ENCODE measurements at regions not wholly inside any gene's neighbourhood (a gene's known extent, or its start where the extent isn't known, plus 50 kb on each side); places are given as distances from the start of the nearest gene placed in this dataset.

DNA sequence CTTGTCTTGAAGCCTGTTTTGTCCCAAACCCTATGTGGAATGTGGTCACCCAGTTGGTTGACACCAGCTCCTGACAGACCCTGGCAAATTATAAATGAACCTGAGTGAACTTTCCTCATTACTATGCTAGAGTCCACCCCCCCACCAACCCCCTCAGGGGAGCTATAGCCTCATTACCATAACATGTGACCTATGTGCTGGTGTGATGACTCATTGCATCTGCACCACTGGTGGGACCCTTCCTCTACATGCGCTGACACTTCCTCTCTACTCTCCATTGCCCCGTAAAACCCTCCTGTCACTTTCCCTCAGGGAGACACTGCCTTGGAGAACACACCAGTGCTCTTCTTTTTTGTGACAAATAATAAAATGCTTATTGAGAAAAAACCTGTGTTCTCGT lies 105.0 kb upstream of the SESN3 start:
- FAIRE-seq: peak; percentile 39
- Histone ChIP-seq H3K14ac (ENCODE audit: insufficient read length) (no peak overlapping the region), H3K4me1 (replicated peaks in 1 of 4; ENCODE audit: control insufficient read depth in 3 of 4, insufficient read depth in 4 of 4, low read length in 3 of 4) (peaks cover 5 to 32% (median 29%) of the 10 kb centered on the region in 4 experiments; a peak in 6 of 7 replicates), H2BK12ac (ENCODE audit: low read depth, low read length) (no peak overlapping the region), H3K79me1 (ENCODE audit: low read depth, low read length) (no peaks in the 10 kb centered on the region), H4K91ac (replicated peaks; ENCODE audit: insufficient read length, low read length) (no peak overlapping the region), H2AK5ac (ENCODE audit: low read depth, low read length) (no peak overlapping the region), H3K4ac (replicated peaks; ENCODE audit: insufficient read length, low read depth, low read length) (no peak overlapping the region), H3K36me3 (ENCODE audit: control insufficient read depth in 2 of 4, insufficient read depth in 4 of 4, low read length in 3 of 4) (no peaks in the 10 kb centered on the region), H2BK5ac (ENCODE audit: low read depth, low read length) (no peak overlapping the region), H4K8ac (ENCODE audit: extremely low read depth, insufficient read depth, low read length) (no peak overlapping the region), H2BK15ac (ENCODE audit: low read length) (no peak overlapping the region), H3K18ac (ENCODE audit: extremely low read depth, low read length) (no peak overlapping the region), H3K23me2 (ENCODE audit: low read depth, low read length) (no peaks in the 10 kb centered on the region), H3K23ac (ENCODE audit: insufficient read length) (no peak overlapping the region), H3K9me3 (ENCODE audit: insufficient read depth in 2 of 2, low read depth in 1 of 2, low read length in 1 of 2) (no peaks in the 10 kb centered on the region), H3K27ac (ENCODE audit: low read depth, low read length) (no peak overlapping the region), H4K5ac (ENCODE audit: insufficient read length, low read depth, low read length) (no peak overlapping the region), H3K4me2 (ENCODE audit: insufficient read depth in 1 of 2, low read depth in 2 of 2, low read length in 2 of 2) (no peak overlapping the region), H2BK120ac (replicated peaks; ENCODE audit: low read depth, low read length) (no peak overlapping the region), H3K4me3 (ENCODE audit: extremely low read depth in 1 of 4, insufficient read depth in 2 of 4, low read depth in 3 of 4, low read length in 4 of 4) (no peak overlapping the region), H2AFZ (ENCODE audit: low read length) (no peak overlapping the region), H2BK20ac (ENCODE audit: low read length) (no peak overlapping the region), H3K9ac (replicated peaks in 1 of 4; ENCODE audit: extremely low read depth in 1 of 4, low read depth in 3 of 4, low read length in 3 of 4) (no peak overlapping the region), H4K20me1 (replicated peaks in 1 of 2; ENCODE audit: control insufficient read depth in 1 of 2, insufficient read depth in 2 of 2, low read length in 2 of 2) (no peaks in the 10 kb centered on the region), H3K27me3 (replicated peaks in 1 of 4; ENCODE audit: control insufficient read depth in 3 of 4, extremely low read depth in 1 of 4, insufficient read depth in 3 of 4, low read length in 3 of 4) (no peaks in the 10 kb centered on the region), H3K56ac (replicated peaks; ENCODE audit: insufficient read length, low read depth, low read length) (no peak overlapping the region), H3K79me2 (ENCODE audit: control insufficient read depth in 1 of 2, insufficient read depth in 2 of 2, low read length in 2 of 2) (no peaks in the 10 kb centered on the region)
- 82% methylated on average over 3 of the region's 3 CpGs; no CpG with 5 or more reads in 1 of the 2 experiments for WGBS, 2 experiments (ENCODE audit: extremely low coverage in 1 of 2, insufficient coverage in 1 of 2, insufficient read length in 1 of 2, insufficient replicate concordance in 2 of 2, low coverage in 1 of 2, low lambda C conversion rate in 2 of 2, missing lambda C conversion rate in 1 of 2)
- no peak for DNase-seq (ENCODE audit: low read depth in 1 of 2, low spot score in 2 of 2)
- ChIA-PET CTCF (ENCODE audit: partially characterized antibody) (interaction anchor here (1.1 to 1.4 kb wide), 2 partner anchors 83 to 104 kb away, joined by 4 read pairs; no protein-coding TSS in a partner anchor), POLR2A (ENCODE audit: partially characterized antibody) (no interaction called here)
- TF ChIP-seq KDM4A (IDR thresholded peaks at IDR 0.05; ENCODE audit: low read depth, low read length, severe bottlenecking) (no peak), RXRA (IDR thresholded peaks at IDR 0.05; ENCODE audit: insufficient read depth, low read depth, low read length) (no peak), BCL11A (IDR thresholded peaks at IDR 0.05; ENCODE audit: low read depth in 2 of 2, low read length in 2 of 2) (no peak), BRCA1 (IDR thresholded peaks at IDR 0.05; ENCODE audit: low read depth, low read length) (no peak), KDM5A (IDR thresholded peaks at IDR 0.05; ENCODE audit: low read length) (no peak), ATF2 (IDR thresholded peaks at IDR 0.05; ENCODE audit: low read length) (no peak), JUND (IDR thresholded peaks at IDR 0.05; ENCODE audit: low read length) (peak; percentile 79)
